SU-DHL-6 (cell line): ENCODE measurements at regions not wholly inside any gene's neighbourhood (a gene's known extent, or its start where the extent isn't known, plus 50 kb on each side); places are given as distances from the start of the nearest gene placed in this dataset.

ENCODE experiments used
- H2AFZ ChIP-seq: fragments of 200-600 bp; sonication (generic); 2 replicates; pipeline ENCODE4 v1.6.1; 2014; ENCODE audit warnings: low read depth, mild to moderate bottlenecking, moderate library complexity, mixed read lengths, antibody characterized with exemption, low read length; ENCODE audit not compliant: severe bottlenecking
- H3F3A ChIP-seq: fragments of 200-600 bp; shearing (Covaris generic); 2 replicates; pipeline ENCODE4 v1.6.0; 2016; ENCODE audit warnings: antibody characterized with exemption, mild to moderate bottlenecking; ENCODE audit not compliant: insufficient read depth
- H3K27ac ChIP-seq: fragments of 200-600 bp; sonication (generic); 2 replicates; pipeline ENCODE4 v1.5.1; 2016; ENCODE audit warnings: low read depth, mild to moderate bottlenecking, low read length, moderate library complexity, mixed read lengths
- H3K27me3 ChIP-seq: fragments of 200-600 bp; sonication (generic), shearing (Covaris generic); 2 replicates; pipeline ENCODE4 v1.6.0; 2014; ENCODE audit warnings: mild to moderate bottlenecking, low read length
- H3K36me3 ChIP-seq: fragments of 200-600 bp; sonication (generic); 2 replicates; pipeline ENCODE4 v1.6.1; 2014; ENCODE audit warnings: mild to moderate bottlenecking, low read length, mixed read lengths
- H3K4me2 ChIP-seq: fragments of 300-600, 200-600 bp; shearing (Covaris generic), sonication (generic); 2 replicates; pipeline ENCODE4 v1.6.0; 2014; ENCODE audit warnings: low read length, low read depth, mild to moderate bottlenecking; ENCODE audit not compliant: poor library complexity, severe bottlenecking
- H3K4me3 ChIP-seq: fragments of 200-600 bp; sonication (generic); 2 replicates; pipeline ENCODE4 v1.5.1; 2014; ENCODE audit warnings: antibody characterized with exemption, low read length, mild to moderate bottlenecking, mixed read lengths; ENCODE audit not compliant: insufficient read depth, poor library complexity, severe bottlenecking
- H3K79me2 ChIP-seq: fragments of 200-600 bp; sonication (generic); 2 replicates; pipeline ENCODE4 v1.6.1; 2014; ENCODE audit warnings: mild to moderate bottlenecking, low read length, moderate library complexity; ENCODE audit not compliant: insufficient read depth
- H3K9ac ChIP-seq: fragments of 200-600 bp; sonication (generic); 2 replicates; pipeline ENCODE4 v1.7.0; 2014; ENCODE audit warnings: mild to moderate bottlenecking, low read length
- H3K9me2 ChIP-seq: fragments of 200-600 bp; sonication (generic); replicated peaks from 2 replicates; pipeline ENCODE4 v1.6.1; 2014; ENCODE audit warnings: low read length; ENCODE audit not compliant: insufficient read depth
- H3K9me3 ChIP-seq: fragments of 200-600 bp; sonication (generic); 2 replicates; pipeline ENCODE4 v1.6.1; 2014; ENCODE audit warnings: low read length, mixed read lengths; ENCODE audit not compliant: insufficient read depth
- H4K20me1 ChIP-seq: fragments of 200-600 bp; sonication (generic); 2 replicates; pipeline ENCODE4 v1.6.1; 2014; ENCODE audit warnings: low read depth, mild to moderate bottlenecking, antibody characterized with exemption, low read length, moderate library complexity, mixed read lengths
- CTCF ChIP-seq: fragments of 200-600 bp; sonication (generic); IDR thresholded peaks from one replicate; pipeline ENCODE4 v1.5.1; 2017; ENCODE audit warnings: antibody characterized with exemption, mild to moderate bottlenecking, low read length, moderate library complexity; ENCODE audit not compliant: insufficient read depth, poor library complexity, severe bottlenecking
- EZH2phosphoT487 ChIP-seq: fragments of 200-600 bp; sonication (generic), shearing (Covaris generic); conservative IDR thresholded peaks from 2 replicates; pipeline ENCODE4 v1.6.1; 2018; ENCODE audit warnings: mild to moderate bottlenecking, antibody characterized with exemption, low read length, moderate library complexity, mixed read lengths

- no peaks in the 10 kb centered on the region for H4K20me1 ChIP-seq
- no peak overlapping the region for H2AFZ ChIP-seq
- H3F3A ChIP-seq = no peaks in the 10 kb centered on the region
- no peak overlapping the region for H3K9ac ChIP-seq
- no peak overlapping the region for H3K4me2 ChIP-seq
- H3K9me2 ChIP-seq = no peaks in the 10 kb centered on the region
- H3K27ac ChIP-seq = no peak overlapping the region
- TF ChIP-seq CTCF = no peak
- TF ChIP-seq EZH2phosphoT487 = no peak
- no peaks in the 10 kb centered on the region for H3K9me3 ChIP-seq
- no peaks in the 10 kb centered on the region for H3K36me3 ChIP-seq
- H3K79me2 ChIP-seq = no peaks in the 10 kb centered on the region
- 0 out of 2 replicates have a peak, but pooled peaks cover 3% of the 10 kb centered on the region for H3K27me3 ChIP-seq
- no peak overlapping the region for H3K4me3 ChIP-seq
Observed at GRCh38 chr2:100767224-100767653, 52.7 kb upstream of the NPAS2 start.

- Histone ChIP-seq H3K27ac (no peak overlapping the region), H3K79me2 (no peaks in the 10 kb centered on the region), H3K9me3 (no peaks in the 10 kb centered on the region), H2AFZ (no peak overlapping the region), H4K20me1 (no peaks in the 10 kb centered on the region), H3K4me3 (no peak overlapping the region), H3K4me2 (no peak overlapping the region), H3K9ac (no peak overlapping the region), H3F3A (no peaks in the 10 kb centered on the region), H3K36me3 (no peaks in the 10 kb centered on the region), H3K27me3 (0 out of 2 replicates have a peak, but pooled peaks cover 3% of the 10 kb centered on the region), H3K9me2 (no peaks in the 10 kb centered on the region)
- TF ChIP-seq CTCF = no peak
- no peak for TF ChIP-seq EZH2phosphoT487
Observed at GRCh38 chr2:100767810-100768806, 51.8 kb upstream of the NPAS2 start.
